ENCODE measurements at regions not wholly inside any gene's neighbourhood (a gene's known extent, or its start where the extent isn't known, plus 50 kb on each side); places are given as distances from the start of the nearest gene placed in this dataset.

- Histone ChIP-seq H3K4me2 (ENCODE audit: low read length) (no peak overlapping the region), H3K9me3 (ENCODE audit: control insufficient read depth in 1 of 2, insufficient read depth in 1 of 2, low read depth in 1 of 2, low read length in 2 of 2) (no peaks in the 10 kb centered on the region), H3K27ac (ENCODE audit: low read depth, low read length) (no peak overlapping the region), H3K4me3 (replicated peaks in 1 of 2; ENCODE audit: low read depth in 1 of 2, low read length in 2 of 2) (no peak overlapping the region), H3K4me1 (ENCODE audit: control insufficient read depth in 1 of 2, insufficient read depth in 2 of 2, low read length in 2 of 2) (peaks cover under 1 to 2% of the 10 kb centered on the region in 2 experiments), H3K9me2 (ENCODE audit: insufficient read depth) (no peaks in the 10 kb centered on the region), H4K20me1 (ENCODE audit: insufficient read depth) (no peaks in the 10 kb centered on the region), H3K9ac (ENCODE audit: low read length) (no peak overlapping the region), H3K36me3 (ENCODE audit: control insufficient read depth in 1 of 2, insufficient read depth in 2 of 2, low read length in 2 of 2) (no peaks in the 10 kb centered on the region), H3K27me3 (ENCODE audit: insufficient read depth, low read length) (no peaks in the 10 kb centered on the region), H2AFZ (ENCODE audit: low read depth, low read length, poor library complexity, severe bottlenecking) (no peak overlapping the region), H3K79me2 (ENCODE audit: insufficient read depth, low read length) (no peaks in the 10 kb centered on the region)
- ChIA-PET CTCF (no interaction called here), POLR2A (no interaction called here), RAD21 (ENCODE audit: low non-redundant PET in 1 of 2, low total read pairs in 2 of 2, uncharacterized antibody in 2 of 2, unreplicated experiment in 2 of 2) (no interaction called here)
- BruUV-seq (replicated peaks), result no TSS peak
- ATAC-seq, result no peak
- DNase-seq (ENCODE audit: low read depth, low spot score), result no peak
- intact Hi-C loops (cut with micrococcal nuclease), result no loop called here
- TF ChIP-seq EZH2 (IDR thresholded peaks at IDR 0.05) (no peak), YY1 (IDR thresholded peaks at IDR 0.05; ENCODE audit: extremely low read depth, insufficient replicate concordance, low read depth, low read length) (no peak), POLR2A (IDR thresholded peaks at IDR 0.05; ENCODE audit: borderline replicate concordance, extremely low read depth, insufficient read depth, insufficient read length) (no peak), SRF (IDR thresholded peaks at IDR 0.05; ENCODE audit: low read depth) (no peak), EGR1 (IDR thresholded peaks at IDR 0.05; ENCODE audit: low read depth) (no peak), EZH2phosphoT487 (IDR thresholded peaks at IDR 0.05; ENCODE audit: borderline replicate concordance) (no peak), POLR2AphosphoS5 (IDR thresholded peaks at IDR 0.05; ENCODE audit: low read depth, low read length) (no peak), ELF1 (IDR thresholded peaks at IDR 0.05; ENCODE audit: borderline replicate concordance, low read depth) (no peak), SIN3A (IDR thresholded peaks at IDR 0.05; ENCODE audit: low read depth) (no peak), SP1 (IDR thresholded peaks at IDR 0.05; ENCODE audit: low read depth) (no peak)
- TF ChIP-seq, protein P1, sequence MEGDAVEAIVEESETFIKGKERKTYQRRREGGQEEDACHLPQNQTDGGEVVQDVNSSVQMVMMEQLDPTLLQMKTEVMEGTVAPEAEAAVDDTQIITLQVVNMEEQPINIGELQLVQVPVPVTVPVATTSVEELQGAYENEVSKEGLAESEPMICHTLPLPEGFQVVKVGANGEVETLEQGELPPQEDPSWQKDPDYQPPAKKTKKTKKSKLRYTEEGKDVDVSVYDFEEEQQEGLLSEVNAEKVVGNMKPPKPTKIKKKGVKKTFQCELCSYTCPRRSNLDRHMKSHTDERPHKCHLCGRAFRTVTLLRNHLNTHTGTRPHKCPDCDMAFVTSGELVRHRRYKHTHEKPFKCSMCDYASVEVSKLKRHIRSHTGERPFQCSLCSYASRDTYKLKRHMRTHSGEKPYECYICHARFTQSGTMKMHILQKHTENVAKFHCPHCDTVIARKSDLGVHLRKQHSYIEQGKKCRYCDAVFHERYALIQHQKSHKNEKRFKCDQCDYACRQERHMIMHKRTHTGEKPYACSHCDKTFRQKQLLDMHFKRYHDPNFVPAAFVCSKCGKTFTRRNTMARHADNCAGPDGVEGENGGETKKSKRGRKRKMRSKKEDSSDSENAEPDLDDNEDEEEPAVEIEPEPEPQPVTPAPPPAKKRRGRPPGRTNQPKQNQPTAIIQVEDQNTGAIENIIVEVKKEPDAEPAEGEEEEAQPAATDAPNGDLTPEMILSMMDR (IDR thresholded peaks at IDR 0.05 in 2 of 3, conservative IDR thresholded peaks at IDR 0.05 in 1 of 3; ENCODE audit: borderline replicate concordance in 1 of 3, insufficient read depth in 1 of 3, low read depth in 2 of 3, low read length in 2 of 3), result no peak
Observed at GRCh38 chr5:176721509-176721908, 74.2 kb downstream of the TSPAN17 start.

All from HCT116 (cell line).